ENCODE measurements at regions not wholly inside any gene's neighbourhood (a gene's known extent, or its start where the extent isn't known, plus 50 kb on each side); places are given as distances from the start of the nearest gene placed in this dataset.
A peak's percentile ranks its signal among the peaks of the same experiment; 100 is the strongest.

GRCh38 chr1:187619175-187619574 is 790.4 kb downstream of the PLA2G4A start:
- Histone ChIP-seq H4K20me1 (ENCODE audit: insufficient read depth, low read length) (no peaks in the 10 kb centered on the region), H3K36me3 (replicated peaks; ENCODE audit: insufficient read depth, low read length) (no peaks in the 10 kb centered on the region), H3K4me1 (ENCODE audit: low read length) (peaks cover 15% of the 10 kb centered on the region), H3K27me3 (replicated peaks; ENCODE audit: insufficient read depth, low read length) (no peaks in the 10 kb centered on the region), H2AFZ (ENCODE audit: low read length) (no peak overlapping the region), H3K9ac (ENCODE audit: low read length) (no peak overlapping the region), H3F3A (ENCODE audit: insufficient read depth, low read length) (peaks cover 10% of the 10 kb centered on the region), H3K4me2 (ENCODE audit: low read depth, low read length) (no peak overlapping the region), H3K4me3 (ENCODE audit: low read length) (no peak overlapping the region), H3K27ac (ENCODE audit: low read length) (no peak overlapping the region), H3K9me3 (replicated peaks; ENCODE audit: insufficient read depth, low read length) (no peaks in the 10 kb centered on the region), H3K9me2 (replicated peaks; ENCODE audit: insufficient read depth, low read length) (no peaks in the 10 kb centered on the region), H3K79me2 (ENCODE audit: low read length) (no peaks in the 10 kb centered on the region)
- DNase-seq: no peak
- TF ChIP-seq EZH2 (optimal IDR thresholded peaks at IDR 0.05; ENCODE audit: low read depth, low read length): no peak
- no peak for TF ChIP-seq EZH2phosphoT487 (IDR thresholded peaks at IDR 0.05; ENCODE audit: low read length)
- TF ChIP-seq, protein P1, sequence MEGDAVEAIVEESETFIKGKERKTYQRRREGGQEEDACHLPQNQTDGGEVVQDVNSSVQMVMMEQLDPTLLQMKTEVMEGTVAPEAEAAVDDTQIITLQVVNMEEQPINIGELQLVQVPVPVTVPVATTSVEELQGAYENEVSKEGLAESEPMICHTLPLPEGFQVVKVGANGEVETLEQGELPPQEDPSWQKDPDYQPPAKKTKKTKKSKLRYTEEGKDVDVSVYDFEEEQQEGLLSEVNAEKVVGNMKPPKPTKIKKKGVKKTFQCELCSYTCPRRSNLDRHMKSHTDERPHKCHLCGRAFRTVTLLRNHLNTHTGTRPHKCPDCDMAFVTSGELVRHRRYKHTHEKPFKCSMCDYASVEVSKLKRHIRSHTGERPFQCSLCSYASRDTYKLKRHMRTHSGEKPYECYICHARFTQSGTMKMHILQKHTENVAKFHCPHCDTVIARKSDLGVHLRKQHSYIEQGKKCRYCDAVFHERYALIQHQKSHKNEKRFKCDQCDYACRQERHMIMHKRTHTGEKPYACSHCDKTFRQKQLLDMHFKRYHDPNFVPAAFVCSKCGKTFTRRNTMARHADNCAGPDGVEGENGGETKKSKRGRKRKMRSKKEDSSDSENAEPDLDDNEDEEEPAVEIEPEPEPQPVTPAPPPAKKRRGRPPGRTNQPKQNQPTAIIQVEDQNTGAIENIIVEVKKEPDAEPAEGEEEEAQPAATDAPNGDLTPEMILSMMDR (IDR thresholded peaks at IDR 0.05; ENCODE audit: low read length): no peak

GRCh38 chr1:187621951-187622350 is 793.2 kb downstream of the PLA2G4A start:
- Histone ChIP-seq H4K20me1 (ENCODE audit: insufficient read depth, low read length) (no peaks in the 10 kb centered on the region), H3F3A (ENCODE audit: insufficient read depth, low read length) (peaks cover 10% of the 10 kb centered on the region), H3K4me2 (ENCODE audit: low read depth, low read length) (peak overlapping the region; percentile 47; the same call in 1 of the 2 replicates), H3K27ac (ENCODE audit: low read length) (peak overlapping the region; percentile 28; the same call in 1 of the 2 replicates), H3K9me3 (replicated peaks; ENCODE audit: insufficient read depth, low read length) (no peaks in the 10 kb centered on the region), H3K79me2 (ENCODE audit: low read length) (no peaks in the 10 kb centered on the region), H2AFZ (ENCODE audit: low read length) (no peak overlapping the region), H3K4me3 (ENCODE audit: low read length) (no peak overlapping the region), H3K9me2 (replicated peaks; ENCODE audit: insufficient read depth, low read length) (no peaks in the 10 kb centered on the region), H3K27me3 (replicated peaks; ENCODE audit: insufficient read depth, low read length) (no peaks in the 10 kb centered on the region), H3K9ac (ENCODE audit: low read length) (peak overlapping the region; percentile 1; the same call in 1 of the 2 replicates), H3K4me1 (ENCODE audit: low read length) (peaks cover 15% of the 10 kb centered on the region), H3K36me3 (replicated peaks; ENCODE audit: insufficient read depth, low read length) (no peaks in the 10 kb centered on the region)
- peak; percentile 60 for DNase-seq
- TF ChIP-seq, protein P1 (IDR thresholded peaks at IDR 0.05; ENCODE audit: low read length): no peak
- no peak for TF ChIP-seq EZH2phosphoT487 (IDR thresholded peaks at IDR 0.05; ENCODE audit: low read length)
- no peak for TF ChIP-seq EZH2 (optimal IDR thresholded peaks at IDR 0.05; ENCODE audit: low read depth, low read length)

DNA sequence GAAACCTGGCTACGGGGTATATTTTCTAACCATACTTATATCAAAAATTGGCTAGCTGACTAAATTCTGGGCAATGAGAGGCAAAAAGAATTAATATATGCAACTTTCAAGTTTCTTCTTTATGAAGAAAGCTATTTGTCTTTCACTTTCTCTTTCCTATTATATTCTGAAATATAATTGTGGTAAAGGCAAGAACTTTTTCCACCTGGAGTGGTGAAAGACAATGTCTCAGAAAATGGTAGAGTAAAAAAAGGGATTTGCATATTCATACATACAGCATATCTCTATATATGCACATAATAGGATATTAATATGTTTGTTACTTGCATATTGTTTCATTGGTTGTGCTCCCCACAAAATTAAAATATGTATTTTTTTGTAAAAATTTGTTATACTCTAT is 793.8 kb downstream of the PLA2G4A start:
- TF ChIP-seq, protein P1 (IDR thresholded peaks at IDR 0.05; ENCODE audit: low read length): no peak
- TF ChIP-seq EZH2 (optimal IDR thresholded peaks at IDR 0.05; ENCODE audit: low read depth, low read length) (no peak), EZH2phosphoT487 (IDR thresholded peaks at IDR 0.05; ENCODE audit: low read length) (no peak)

More for the DNA sequence above, 793.8 kb downstream of the PLA2G4A start:
- no peaks in the 10 kb centered on the region for H3K27me3 ChIP-seq (replicated peaks; ENCODE audit: insufficient read depth, low read length)
- H3K9me3 ChIP-seq (replicated peaks; ENCODE audit: insufficient read depth, low read length): no peaks in the 10 kb centered on the region
- 0 out of 2 replicates have a peak overlapping the region, but pooled peaks have one; percentile 11 for H2AFZ ChIP-seq (ENCODE audit: low read length)
- peaks cover 15% of the 10 kb centered on the region for H3K4me1 ChIP-seq (ENCODE audit: low read length)
- H4K20me1 ChIP-seq (ENCODE audit: insufficient read depth, low read length): no peaks in the 10 kb centered on the region
- H3K4me2 ChIP-seq (ENCODE audit: low read depth, low read length): peak overlapping the region; percentile 47
- no peaks in the 10 kb centered on the region for H3K79me2 ChIP-seq (ENCODE audit: low read length)
- H3F3A ChIP-seq (ENCODE audit: insufficient read depth, low read length): peaks cover 10% of the 10 kb centered on the region
- H3K9ac ChIP-seq (ENCODE audit: low read length): no peak overlapping the region
- no peaks in the 10 kb centered on the region for H3K9me2 ChIP-seq (replicated peaks; ENCODE audit: insufficient read depth, low read length)
- DNase-seq: peak; percentile 83
- H3K4me3 ChIP-seq (ENCODE audit: low read length): peak overlapping the region; percentile 11; the same call in 1 of the 2 replicates
- H3K36me3 ChIP-seq (replicated peaks; ENCODE audit: insufficient read depth, low read length): no peaks in the 10 kb centered on the region
- H3K27ac ChIP-seq (ENCODE audit: low read length): peak overlapping the region; percentile 28; the same call in 1 of the 2 replicates

Measured in MM.1S (cell line).